B cell (primary cell): ENCODE measurements at regions not wholly inside any gene's neighbourhood (a gene's known extent, or its start where the extent isn't known, plus 50 kb on each side); places are given as distances from the start of the nearest gene placed in this dataset.
"Not testable (repeated sequence)": the region's sequence is repeated elsewhere in the genome, so short reads cannot be mapped to it uniquely, and the experiment has no call there.

ENCODE experiments used
- ATAC-seq: fragments of 200-7000 bp; cut with Tn5 transposase; one replicate; pipeline ENCODE4 v1.10.0; 2021; ENCODE audit warnings: low read depth, mild to moderate bottlenecking, moderate number of reproducible peaks, moderate library complexity
- CTCF ChIA-PET: fragments of 350-600 bp; sonication (Branson Sonifier 250); formaldehyde crosslinking; loops from one replicate; lab custom pipeline; 2021; ENCODE audit warnings: antibody characterized with exemption, inconsistent platforms; lab: Charles Lee
- POLR2A ChIA-PET: fragments of 350-600 bp; sonication (Branson Sonifier 250); formaldehyde crosslinking; loops from one replicate; lab custom pipeline; 2021; ENCODE audit warnings: antibody characterized with exemption; lab: Charles Lee
- DNase-seq: peaks from one replicate; pipeline ENCODE4 v3.0.0; 2013
- H2AFZ ChIP-seq: 2 replicates; pipeline ENCODE4 v1.6.1; 2012; ENCODE audit warnings: mild to moderate bottlenecking, low read depth, low read length; ENCODE audit not compliant: insufficient read depth, poor library complexity, severe bottlenecking
- H3K27ac ChIP-seq, 2 donors: 1 replicate in 1 of 2; 2 replicates in 1 of 2; pipeline ENCODE4 v1.5.1; 2012 to 2013; ENCODE audit warnings: low read length in 2 of 2, mild to moderate bottlenecking in 2 of 2, moderate library complexity in 1 of 2
- H3K27me3 ChIP-seq, 4 experiments: fragments of 200-600 bp in 1 of 4; sonication (generic) in 1 of 4; replicated peaks in 1 of 4; 1 replicate in 2 of 4; 2 replicates in 2 of 4; pipeline versions ENCODE4 v1.6.1 to v1.7.0; 2013 to 2016; ENCODE audit warnings: low read length in 3 of 4, mild to moderate bottlenecking in 2 of 4, mixed read lengths in 1 of 4, moderate library complexity in 1 of 4; ENCODE audit not compliant: insufficient read depth in 4 of 4, control insufficient read depth in 3 of 4; ENCODE audit errors: control extremely low read depth in 1 of 4
- H3K36me3 ChIP-seq, 2 experiments: replicated peaks in 1 of 2; 1 replicate in 1 of 2; 2 replicates in 1 of 2; pipeline versions ENCODE4 v1.6.1 to v1.7.1; 2013; ENCODE audit warnings: low read length in 1 of 2; ENCODE audit not compliant: insufficient read depth in 2 of 2, control insufficient read depth in 1 of 2; ENCODE audit errors: control extremely low read depth in 1 of 2, extremely low read depth in 1 of 2
- H3K4me1 ChIP-seq, 2 donors: fragments of 200-600 bp in 1 of 2; sonication (generic) in 1 of 2; 1 replicate in 1 of 2; 2 replicates in 1 of 2; pipeline versions ENCODE4 v1.5.1 to v1.6.1; 2013 to 2017; ENCODE audit warnings: low read length in 2 of 2; ENCODE audit not compliant: control insufficient read depth in 2 of 2, insufficient read depth in 2 of 2
- H3K4me2 ChIP-seq: replicated peaks from 2 replicates; pipeline ENCODE3; 2012; ENCODE audit warnings: mild to moderate bottlenecking, low read depth, low read length; ENCODE audit not compliant: poor library complexity, severe bottlenecking
- H3K4me3 ChIP-seq, 5 experiments: fragments of 200-600 bp in 1 of 5; sonication (generic) in 1 of 5; 1 replicate in 3 of 5; 2 replicates in 2 of 5; pipeline versions ENCODE4 v1.5.1 to v1.7.0; 2011 to 2016; ENCODE audit warnings: low read length in 4 of 5, mild to moderate bottlenecking in 4 of 5, low read depth in 2 of 5, control low read depth in 1 of 5, moderate library complexity in 1 of 5; ENCODE audit not compliant: insufficient read depth in 1 of 5; ENCODE audit errors: control extremely low read depth in 1 of 5, extremely low read depth in 1 of 5
- H3K79me2 ChIP-seq: fragments of 200-600 bp; sonication (generic); one replicate; pipeline ENCODE4 v1.6.0; 2016; ENCODE audit warnings: low read length; ENCODE audit not compliant: control insufficient read depth, insufficient read depth
- H3K9ac ChIP-seq: fragments of 200-600 bp; sonication (generic); 2 replicates; pipeline ENCODE4 v1.6.1; 2017; ENCODE audit warnings: mild to moderate bottlenecking, low read length, moderate library complexity
- H3K9me3 ChIP-seq, 3 donors: one replicate each; pipeline versions ENCODE4 v1.6.1 to v1.7.1; 2013; ENCODE audit warnings: low read length in 2 of 3; ENCODE audit not compliant: control insufficient read depth in 2 of 3, insufficient read depth in 1 of 3; ENCODE audit errors: control extremely low read depth in 1 of 3
- H4K20me1 ChIP-seq: 2 replicates; pipeline ENCODE4 v1.6.0; 2012; ENCODE audit warnings: mild to moderate bottlenecking, low read length; ENCODE audit not compliant: insufficient read depth, control insufficient read depth, poor library complexity, severe bottlenecking
- H3K27ac Mint-ChIP-seq: one replicate; pipeline ENCODE4 v1.8.0; 2021; ENCODE audit warnings: mixed read lengths
- H3K27me3 Mint-ChIP-seq: one replicate; pipeline ENCODE4 v1.8.0; 2021; ENCODE audit warnings: mixed read lengths
- H3K4me1 Mint-ChIP-seq: one replicate; pipeline ENCODE4 v1.8.0; 2021; ENCODE audit warnings: mixed read lengths
- H3K4me3 Mint-ChIP-seq: one replicate; pipeline ENCODE4 v1.8.0; 2021; ENCODE audit warnings: mixed read lengths
- H3K9me3 Mint-ChIP-seq: one replicate; pipeline ENCODE4 v1.8.0; 2022; ENCODE audit warnings: mixed read lengths; ENCODE audit not compliant: insufficient read depth
- EZH2 ChIP-seq: IDR thresholded peaks from 2 replicates; pipeline ENCODE4 v1.6.1; 2012; ENCODE audit warnings: borderline replicate concordance, low read depth, mild to moderate bottlenecking, moderate library complexity, low read length; ENCODE audit not compliant: insufficient read depth, poor library complexity, severe bottlenecking
- WGBS: methylation state at CpG from one replicate; pipeline ENCODE4 v1.1.5; 2013; ENCODE audit warnings: missing lambda C conversion rate; ENCODE audit not compliant: insufficient coverage; 5-methylcytosine and 5-hydroxymethylcytosine counted together
- intact Hi-C: fragments of 100-400 bp; cut with micrococcal nuclease; formaldehyde crosslinking; loops from one replicate; pipeline ENCODE4 v1.10.0; 2022
- TF ChIP-seq, protein P1 (sequence below): fragments of 200-600 bp; IDR thresholded peaks from one replicate; pipeline ENCODE4 v1.8.0; 2022; ENCODE audit warnings: antibody characterized with exemption, mild to moderate bottlenecking

GRCh38 chr5:145443964-145444363 lies 391.2 kb downstream of the PRELID2 start:
- Histone ChIP-seq H3K27ac (no peak overlapping the region), H3K9ac (no peak overlapping the region), H2AFZ (no peak overlapping the region), H3K27me3 (no peaks in the 10 kb centered on the region), H3K79me2 (no peaks in the 10 kb centered on the region), H3K9me3 (no peaks in the 10 kb centered on the region), H3K4me2 (no peak overlapping the region), H3K4me3 (no peak overlapping the region), H3K36me3 (no peaks in the 10 kb centered on the region), H4K20me1 (no peaks in the 10 kb centered on the region), H3K4me1 (no peaks in the 10 kb centered on the region)
- H3K27me3 Mint-ChIP-seq, result no peaks in the 10 kb centered on the region
- whole genome bisulfite sequencing, result no CpG with 5 or more reads among the region's 4 CpGs
- TF ChIP-seq, protein P1, sequence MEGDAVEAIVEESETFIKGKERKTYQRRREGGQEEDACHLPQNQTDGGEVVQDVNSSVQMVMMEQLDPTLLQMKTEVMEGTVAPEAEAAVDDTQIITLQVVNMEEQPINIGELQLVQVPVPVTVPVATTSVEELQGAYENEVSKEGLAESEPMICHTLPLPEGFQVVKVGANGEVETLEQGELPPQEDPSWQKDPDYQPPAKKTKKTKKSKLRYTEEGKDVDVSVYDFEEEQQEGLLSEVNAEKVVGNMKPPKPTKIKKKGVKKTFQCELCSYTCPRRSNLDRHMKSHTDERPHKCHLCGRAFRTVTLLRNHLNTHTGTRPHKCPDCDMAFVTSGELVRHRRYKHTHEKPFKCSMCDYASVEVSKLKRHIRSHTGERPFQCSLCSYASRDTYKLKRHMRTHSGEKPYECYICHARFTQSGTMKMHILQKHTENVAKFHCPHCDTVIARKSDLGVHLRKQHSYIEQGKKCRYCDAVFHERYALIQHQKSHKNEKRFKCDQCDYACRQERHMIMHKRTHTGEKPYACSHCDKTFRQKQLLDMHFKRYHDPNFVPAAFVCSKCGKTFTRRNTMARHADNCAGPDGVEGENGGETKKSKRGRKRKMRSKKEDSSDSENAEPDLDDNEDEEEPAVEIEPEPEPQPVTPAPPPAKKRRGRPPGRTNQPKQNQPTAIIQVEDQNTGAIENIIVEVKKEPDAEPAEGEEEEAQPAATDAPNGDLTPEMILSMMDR, result no peak
- no peak for TF ChIP-seq EZH2
- POLR2A ChIA-PET, result no interaction called here
- CTCF ChIA-PET, result no interaction called here
- H3K4me1 Mint-ChIP-seq, result no peaks in the 10 kb centered on the region
- intact Hi-C loops, result no loop called here
- ATAC-seq (no peak), DNase-seq (no peak)
- no peak overlapping the region for H3K4me3 Mint-ChIP-seq
- H3K9me3 Mint-ChIP-seq, result peaks cover 8% of the 10 kb centered on the region
- H3K27ac Mint-ChIP-seq, result no peak overlapping the region

GRCh38 chr5:145443366-145443765 lies 391.8 kb downstream of the PRELID2 start:
- H2AFZ ChIP-seq, result no peak overlapping the region
- H4K20me1 ChIP-seq, result no peaks in the 10 kb centered on the region
- TF ChIP-seq, protein P1, result no peak
- no peak for TF ChIP-seq EZH2
- no peak overlapping the region for H3K4me2 ChIP-seq
- no peak overlapping the region for H3K9ac ChIP-seq
- Mint-ChIP-seq H3K27ac (no peak overlapping the region), H3K27me3 (no peaks in the 10 kb centered on the region), H3K4me1 (no peaks in the 10 kb centered on the region), H3K9me3 (peaks cover 4% of the 10 kb centered on the region), H3K4me3 (no peak overlapping the region)
- no peaks in the 10 kb centered on the region for H3K36me3 ChIP-seq
- no peak overlapping the region for H3K27ac ChIP-seq
- no peaks in the 10 kb centered on the region for H3K9me3 ChIP-seq
- 80% methylated on average over 1 of the region's 2 CpGs for WGBS
- H3K4me1 ChIP-seq, result no peaks in the 10 kb centered on the region
- H3K4me3 ChIP-seq, result no peak overlapping the region
- DNase-seq, result no peak
- intact Hi-C loops, result no loop called here
- ChIA-PET POLR2A (no interaction called here), CTCF (no interaction called here)
- ATAC-seq, result no peak
- no peaks in the 10 kb centered on the region for H3K79me2 ChIP-seq
- no peaks in the 10 kb centered on the region for H3K27me3 ChIP-seq

DNA sequence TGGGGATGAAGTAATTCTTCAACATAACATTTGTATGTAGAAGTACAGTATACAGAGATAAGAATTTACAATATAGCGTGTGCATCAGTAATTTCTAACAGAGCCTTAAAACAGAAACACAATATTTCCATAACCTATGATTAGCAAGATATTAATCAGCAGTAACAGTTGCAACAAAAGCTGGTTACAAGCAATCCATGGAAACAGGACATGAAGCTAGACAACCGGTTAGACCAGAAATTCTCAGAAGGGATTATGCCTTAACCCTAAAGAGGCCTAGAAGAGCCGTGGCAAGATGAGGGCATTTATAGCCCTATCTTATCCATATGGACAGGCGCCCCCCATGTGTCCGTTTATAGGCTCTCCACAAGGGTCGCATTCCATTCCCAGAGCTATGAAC lies 392.5 kb downstream of the PRELID2 start:
- H3K4me3 Mint-ChIP-seq, intact Hi-C loops, DNase-seq: not testable (repeated sequence)

More for the DNA sequence above, 392.5 kb downstream of the PRELID2 start:
- ATAC-seq, H3K4me2 ChIP-seq, H3K27ac ChIP-seq, H3K36me3 ChIP-seq, H3K79me2 ChIP-seq, H3K27me3 Mint-ChIP-seq, CTCF ChIA-PET, POLR2A ChIA-PET, H3K4me1 Mint-ChIP-seq, H3K4me3 ChIP-seq, H3K27me3 ChIP-seq, H3K4me1 ChIP-seq, H3K9ac ChIP-seq, H3K9me3 ChIP-seq, H2AFZ ChIP-seq, H3K27ac Mint-ChIP-seq, H4K20me1 ChIP-seq, H3K9me3 Mint-ChIP-seq: not testable (repeated sequence)
- 80% methylated on average over 2 of the region's 6 CpGs for WGBS
